ENCODE measurements at regions not wholly inside any gene's neighbourhood (a gene's known extent, or its start where the extent isn't known, plus 50 kb on each side); places are given as distances from the start of the nearest gene placed in this dataset.

DNA sequence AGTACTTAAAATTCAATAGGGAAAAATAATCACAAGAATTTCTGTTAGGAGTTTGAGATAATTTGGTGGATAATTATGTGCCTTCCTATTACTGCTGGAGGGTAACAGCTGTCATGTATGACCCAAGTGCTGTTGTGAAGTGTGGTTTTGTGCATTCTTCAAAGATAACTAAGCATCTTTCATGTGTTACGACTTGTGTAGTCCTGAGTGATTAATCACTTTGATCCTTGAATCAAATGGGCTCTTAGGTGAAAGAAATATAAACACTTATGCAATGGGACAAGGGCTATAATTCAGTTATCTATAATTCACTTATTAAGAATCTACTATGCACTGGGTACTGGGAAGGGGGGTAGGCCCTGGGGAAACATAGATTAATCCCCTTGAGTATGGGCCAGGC is 89.0 kb downstream of the CH25H start:
- intact Hi-C loops (cut with micrococcal nuclease) = no loop called here
- no peak overlapping the region for H2AFZ ChIP-seq (ENCODE audit: low read depth, low read length, poor library complexity, severe bottlenecking)
- H3K27me3 ChIP-seq (ENCODE audit: insufficient read depth, low read length) = no peaks in the 10 kb centered on the region
- TF ChIP-seq FOSL1 (IDR thresholded peaks at IDR 0.05; ENCODE audit: low read depth) (peak; percentile 67), POLR2A (IDR thresholded peaks at IDR 0.05; ENCODE audit: borderline replicate concordance, extremely low read depth, insufficient read depth, insufficient read length) (no peak), POLR2AphosphoS5 (IDR thresholded peaks at IDR 0.05; ENCODE audit: low read depth, low read length) (no peak), JUND (IDR thresholded peaks at IDR 0.05) (peak; percentile 63), REST (IDR thresholded peaks at IDR 0.05; ENCODE audit: low read depth) (no peak), CEBPB (IDR thresholded peaks at IDR 0.05; ENCODE audit: low read depth) (peak; percentile 77), ZNF274 (IDR thresholded peaks at IDR 0.05; ENCODE audit: low read depth, low read length) (no peak), SIN3A (IDR thresholded peaks at IDR 0.05; ENCODE audit: low read depth) (no peak), ELF1 (IDR thresholded peaks at IDR 0.05; ENCODE audit: borderline replicate concordance, low read depth) (no peak), EZH2 (IDR thresholded peaks at IDR 0.05) (no peak), ATF3 (IDR thresholded peaks at IDR 0.05) (no peak), SRF (IDR thresholded peaks at IDR 0.05; ENCODE audit: low read depth) (no peak), RAD21 (IDR thresholded peaks at IDR 0.05; ENCODE audit: low read depth) (no peak), EGR1 (IDR thresholded peaks at IDR 0.05; ENCODE audit: low read depth) (no peak), EZH2phosphoT487 (IDR thresholded peaks at IDR 0.05; ENCODE audit: borderline replicate concordance) (no peak), TCF7L2 (IDR thresholded peaks at IDR 0.05; ENCODE audit: borderline replicate concordance, extremely low read depth, insufficient read depth, insufficient read length) (peak; percentile 66), CBX3 (IDR thresholded peaks at IDR 0.05; ENCODE audit: low read depth) (peak; percentile 74), SP1 (IDR thresholded peaks at IDR 0.05; ENCODE audit: low read depth) (peak; percentile 58), YY1 (IDR thresholded peaks at IDR 0.05; ENCODE audit: extremely low read depth, insufficient replicate concordance, low read depth, low read length) (no peak), ZBTB33 (IDR thresholded peaks at IDR 0.05; ENCODE audit: extremely low read depth, insufficient replicate concordance, low read length) (no peak), ZFX (IDR thresholded peaks at IDR 0.05) (no peak)
- TF ChIP-seq, protein P1, sequence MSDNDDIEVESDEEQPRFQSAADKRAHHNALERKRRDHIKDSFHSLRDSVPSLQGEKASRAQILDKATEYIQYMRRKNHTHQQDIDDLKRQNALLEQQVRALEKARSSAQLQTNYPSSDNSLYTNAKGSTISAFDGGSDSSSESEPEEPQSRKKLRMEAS (IDR thresholded peaks at IDR 0.05) = no peak
- TF ChIP-seq, protein P2, sequence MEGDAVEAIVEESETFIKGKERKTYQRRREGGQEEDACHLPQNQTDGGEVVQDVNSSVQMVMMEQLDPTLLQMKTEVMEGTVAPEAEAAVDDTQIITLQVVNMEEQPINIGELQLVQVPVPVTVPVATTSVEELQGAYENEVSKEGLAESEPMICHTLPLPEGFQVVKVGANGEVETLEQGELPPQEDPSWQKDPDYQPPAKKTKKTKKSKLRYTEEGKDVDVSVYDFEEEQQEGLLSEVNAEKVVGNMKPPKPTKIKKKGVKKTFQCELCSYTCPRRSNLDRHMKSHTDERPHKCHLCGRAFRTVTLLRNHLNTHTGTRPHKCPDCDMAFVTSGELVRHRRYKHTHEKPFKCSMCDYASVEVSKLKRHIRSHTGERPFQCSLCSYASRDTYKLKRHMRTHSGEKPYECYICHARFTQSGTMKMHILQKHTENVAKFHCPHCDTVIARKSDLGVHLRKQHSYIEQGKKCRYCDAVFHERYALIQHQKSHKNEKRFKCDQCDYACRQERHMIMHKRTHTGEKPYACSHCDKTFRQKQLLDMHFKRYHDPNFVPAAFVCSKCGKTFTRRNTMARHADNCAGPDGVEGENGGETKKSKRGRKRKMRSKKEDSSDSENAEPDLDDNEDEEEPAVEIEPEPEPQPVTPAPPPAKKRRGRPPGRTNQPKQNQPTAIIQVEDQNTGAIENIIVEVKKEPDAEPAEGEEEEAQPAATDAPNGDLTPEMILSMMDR (IDR thresholded peaks at IDR 0.05 in 2 of 3, conservative IDR thresholded peaks at IDR 0.05 in 1 of 3; ENCODE audit: borderline replicate concordance in 1 of 3, insufficient read depth in 1 of 3, low read depth in 2 of 3, low read length in 2 of 3) = no peak
- DNase-seq (ENCODE audit: low read depth, low spot score) (peak; percentile 47), ATAC-seq (peak; percentile 65)
- no peak overlapping the region for H3K4me3 ChIP-seq (replicated peaks in 1 of 2; ENCODE audit: low read depth in 1 of 2, low read length in 2 of 2)
- H4K20me1 ChIP-seq (ENCODE audit: insufficient read depth) = no peaks in the 10 kb centered on the region
- CTCF ChIA-PET = no interaction called here
- BruUV-seq (replicated peaks) = no TSS peak
- peaks cover 5 to 34% of the 10 kb centered on the region in 2 experiments; a peak in 2 of 4 replicates for H3K4me1 ChIP-seq (ENCODE audit: control insufficient read depth in 1 of 2, insufficient read depth in 2 of 2, low read length in 2 of 2)
- H3K36me3 ChIP-seq (ENCODE audit: control insufficient read depth in 1 of 2, insufficient read depth in 2 of 2, low read length in 2 of 2) = no peaks in the 10 kb centered on the region
- H3K4me2 ChIP-seq (ENCODE audit: low read length) = peak overlapping the region; percentile 22
- H3K27ac ChIP-seq (ENCODE audit: low read depth, low read length) = no peak overlapping the region
- POLR2A ChIA-PET = no interaction called here
- RAD21 ChIA-PET (ENCODE audit: low non-redundant PET in 1 of 2, low total read pairs in 2 of 2, uncharacterized antibody in 2 of 2, unreplicated experiment in 2 of 2) = no interaction called here
- H3K9ac ChIP-seq (ENCODE audit: low read length) = no peak overlapping the region
- no peaks in the 10 kb centered on the region for H3K9me2 ChIP-seq (ENCODE audit: insufficient read depth)
- no peaks in the 10 kb centered on the region for H3K9me3 ChIP-seq (ENCODE audit: control insufficient read depth in 1 of 2, insufficient read depth in 1 of 2, low read depth in 1 of 2, low read length in 2 of 2)
- H3K79me2 ChIP-seq (ENCODE audit: insufficient read depth, low read length) = no peaks in the 10 kb centered on the region
